HEK293 (cell line): ENCODE measurements at regions not wholly inside any gene's neighbourhood (a gene's known extent, or its start where the extent isn't known, plus 50 kb on each side); places are given as distances from the start of the nearest gene placed in this dataset.

Experiments
- CTCF ChIA-PET: fragments of 350-600 bp; formaldehyde crosslinking; extraction: SDS; loops from one replicate; lab custom pipeline; 2021; ENCODE audit warnings: antibody characterized with exemption; lab: Yijun Ruan, JAX
- POLR2A ChIA-PET: fragments of 300-600 bp; formaldehyde crosslinking; extraction: SDS; loops from one replicate; lab custom pipeline; 2020; ENCODE audit warnings: antibody characterized with exemption, inconsistent platforms; lab: Yijun Ruan, JAX
- H3K27ac ChIP-seq: fragments of 200-500 bp; sonication (Bioruptor generic); 2 replicates; pipeline ENCODE4 v1.5.1; 2014; ENCODE audit warnings: low read depth, low read length, control low read depth, inconsistent platforms; ENCODE audit errors: extremely low read depth
- H3K36me3 ChIP-seq, 2 experiments: fragments of 200-500 bp in 1 of 2; sonication (Bioruptor generic) in 1 of 2; 1 replicate in 1 of 2; 2 replicates in 1 of 2; pipeline ENCODE4 v1.5.1; 2014 to 2017; ENCODE audit warnings: inconsistent platforms in 2 of 2, low read length in 2 of 2; ENCODE audit not compliant: control insufficient read depth in 2 of 2, insufficient read depth in 1 of 2
- H3K4me1 ChIP-seq: fragments of 200-500 bp; sonication (Bioruptor generic); 2 replicates; pipeline ENCODE4 v1.5.1; 2014; ENCODE audit warnings: mild to moderate bottlenecking, low read length, inconsistent platforms; ENCODE audit not compliant: control insufficient read depth, insufficient read depth
- H3K4me3 ChIP-seq: 2 replicates; pipeline ENCODE4 v1.5.1; 2011; ENCODE audit warnings: low read depth, mild to moderate bottlenecking, control low read depth, low read length, moderate library complexity
- H3K9me3 ChIP-seq: fragments of 200-500 bp; sonication (Bioruptor generic); 2 replicates; pipeline ENCODE4 v1.5.1; 2014; ENCODE audit warnings: low read depth, low read length, inconsistent platforms; ENCODE audit not compliant: control insufficient read depth, insufficient read depth
- GLIS1 ChIP-seq: fragments of 450-650 bp; formaldehyde crosslinking; IDR thresholded peaks from 2 replicates; pipeline ENCODE4 v1.5.1; 2016; ENCODE audit warnings: missing biosample characterization, missing genetic modification characterization
- HOXC10 ChIP-seq: sonication (generic); formaldehyde crosslinking; IDR thresholded peaks from 2 replicates; pipeline ENCODE4 v1.8.1; 2023; ENCODE audit warnings: mild to moderate bottlenecking, missing genetic modification reagents
- PRDM10 ChIP-seq: fragments of 450-650 bp; formaldehyde crosslinking; IDR thresholded peaks from 2 replicates; pipeline ENCODE4 v1.5.1; 2016; ENCODE audit warnings: missing biosample characterization, missing genetic modification characterization
- PRDM2 ChIP-seq: fragments of 450-650 bp; formaldehyde crosslinking; IDR thresholded peaks from 2 replicates; pipeline ENCODE4 v1.5.1; 2016; ENCODE audit warnings: missing biosample characterization, missing genetic modification characterization, borderline replicate concordance
- PRDM4 ChIP-seq: fragments of 450-650 bp; formaldehyde crosslinking; IDR thresholded peaks from 2 replicates; pipeline ENCODE4 v1.5.1; 2017; ENCODE audit warnings: missing biosample characterization, missing genetic modification characterization
- SETDB1 ChIP-seq: IDR thresholded peaks from one replicate; pipeline ENCODE4 v1.6.1; 2017; ENCODE audit warnings: mild to moderate bottlenecking, low read length, moderate library complexity, mixed read lengths; ENCODE audit not compliant: insufficient read length
- TRIM28 ChIP-seq: IDR thresholded peaks from 2 replicates; pipeline ENCODE4 v1.6.1; 2011; ENCODE audit warnings: low read length, control low read depth, borderline replicate concordance
- ZBTB20 ChIP-seq: fragments of 450-650 bp; formaldehyde crosslinking; IDR thresholded peaks from 2 replicates; pipeline ENCODE4 v1.5.1; 2016; ENCODE audit warnings: missing biosample characterization, missing genetic modification characterization
- ZBTB44 ChIP-seq: fragments of 450-650 bp; IDR thresholded peaks from 2 replicates; pipeline ENCODE4 v1.5.1; 2018; ENCODE audit warnings: missing biosample characterization, mild to moderate bottlenecking, missing genetic modification characterization
- ZNF112 ChIP-seq: fragments of 450-650 bp; formaldehyde crosslinking; IDR thresholded peaks from 2 replicates; pipeline ENCODE4 v1.5.0; 2017; ENCODE audit warnings: missing biosample characterization, missing genetic modification characterization
- ZNF138 ChIP-seq: fragments of 450-650 bp; formaldehyde crosslinking; IDR thresholded peaks from 2 replicates; pipeline ENCODE4 v1.5.1; 2016; ENCODE audit warnings: missing biosample characterization, missing genetic modification characterization, borderline replicate concordance
- ZNF146 ChIP-seq: fragments of 450-650 bp; formaldehyde crosslinking; IDR thresholded peaks from 2 replicates; pipeline ENCODE4 v1.5.1; 2016; ENCODE audit warnings: missing biosample characterization, missing genetic modification characterization
- ZNF184 ChIP-seq: fragments of 450-650 bp; IDR thresholded peaks from 2 replicates; pipeline ENCODE4 v1.5.1; 2018; ENCODE audit warnings: missing biosample characterization, mild to moderate bottlenecking, missing genetic modification characterization
- ZNF302 ChIP-seq: fragments of 450-650 bp; formaldehyde crosslinking; IDR thresholded peaks from 2 replicates; pipeline ENCODE4 v1.5.1; 2016; ENCODE audit warnings: missing biosample characterization, missing genetic modification characterization, low read depth
- ZNF366 ChIP-seq: fragments of 450-650 bp; formaldehyde crosslinking; conservative IDR thresholded peaks from 2 replicates; pipeline ENCODE4 v1.5.1; 2016; ENCODE audit warnings: missing biosample characterization, missing genetic modification characterization
- ZNF398 ChIP-seq: fragments of 450-650 bp; formaldehyde crosslinking; IDR thresholded peaks from 2 replicates; pipeline ENCODE4 v1.5.1; 2017; ENCODE audit warnings: missing biosample characterization, missing genetic modification characterization
- ZNF654 ChIP-seq: fragments of 450-650 bp; formaldehyde crosslinking; IDR thresholded peaks from 2 replicates; pipeline ENCODE4 v1.5.1; 2016; ENCODE audit warnings: low read depth, missing biosample characterization, missing genetic modification characterization
- ZSCAN30 ChIP-seq: fragments of 450-650 bp; IDR thresholded peaks from 2 replicates; pipeline ENCODE4 v1.5.1; 2018; ENCODE audit warnings: missing biosample characterization, mild to moderate bottlenecking, missing genetic modification characterization, moderate library complexity

- POLR2A ChIA-PET: no interaction called here
- no peak overlapping the region for H3K4me3 ChIP-seq
- peaks cover 0 to 5% of the 10 kb centered on the region in 2 experiments; a peak in 1 of 3 replicates for H3K36me3 ChIP-seq
- H3K27ac ChIP-seq: no peak overlapping the region
- CTCF ChIA-PET: no interaction called here
- H3K4me1 ChIP-seq: no peaks in the 10 kb centered on the region
- TF ChIP-seq SETDB1 (peak; percentile 96), HOXC10 (CRISPR knock-in tag) (no peak), PRDM10 (no peak), ZNF112 (no peak), ZNF184 (tag by site-specific recombination) (no peak), TRIM28 (peak; percentile 77; the same call in 1 of the 2 replicates), ZNF146 (tag by site-specific recombination) (peak; percentile 30; the same call in 1 of the 2 replicates)
- no peaks in the 10 kb centered on the region for H3K9me3 ChIP-seq
Measured at GRCh38 chr11:115587718-115588342, 83.6 kb upstream of the CADM1 start.

GRCh38 chr11:115585361-115586024 is 81.3 kb upstream of the CADM1 start:
- H3K36me3 ChIP-seq: peaks cover 0 to 5% of the 10 kb centered on the region in 2 experiments; a peak in 1 of 3 replicates
- H3K9me3 ChIP-seq: no peaks in the 10 kb centered on the region
- no peak overlapping the region for H3K4me3 ChIP-seq
- ChIA-PET POLR2A (interaction anchor here (0.7 to 1.7 kb wide), 2 partner anchors 21 to 81 kb away, joined by 3 to 5 read pairs; partner anchors contain the start of gene CADM1), CTCF (interaction anchor here (0.6 to 1.3 kb wide), 4 partner anchors 51 to 260 kb away, joined by 3 to 6 read pairs (median 4); no protein-coding TSS in a partner anchor)
- H3K27ac ChIP-seq: no peak overlapping the region
- no peaks in the 10 kb centered on the region for H3K4me1 ChIP-seq
- TF ChIP-seq PRDM4: no peak
- TF ChIP-seq GLIS1 (tag by site-specific recombination): no peak
- TF ChIP-seq ZBTB20 (tag by site-specific recombination): no peak
- no peak for TF ChIP-seq ZNF302 (tag by site-specific recombination)
- TF ChIP-seq ZNF398 (tag by site-specific recombination): no peak
- TF ChIP-seq ZBTB44 (tag by site-specific recombination): no peak
- TF ChIP-seq ZNF138: no peak
- TF ChIP-seq ZNF366 (tag by site-specific recombination): no peak
- no peak for TF ChIP-seq PRDM2 (tag by site-specific recombination)
- TF ChIP-seq ZSCAN30 (tag by site-specific recombination): no peak
- TF ChIP-seq ZNF654 (tag by site-specific recombination): no peak
